Right cardiac atrium (tissue), 5 donors: ENCODE measurements at regions not wholly inside any gene's neighbourhood (a gene's known extent, or its start where the extent isn't known, plus 50 kb on each side); places are given as distances from the start of the nearest gene placed in this dataset.
A peak's percentile ranks its signal among the peaks of the same experiment; 100 is the strongest.

Source experiments
- ATAC-seq, 2 donors: fragments of 200-7000 bp; cut with Tn5 transposase; one replicate each; pipeline versions ENCODE4 v1.8.0 to v1.9.1; 2020; ENCODE audit warnings: moderate library complexity in 2 of 2, mild to moderate bottlenecking in 1 of 2
- DNase-seq, 3 donors: peaks; one replicate each; pipeline ENCODE4 v3.0.0-alpha.2; 2020
- H3K27ac ChIP-seq: one replicate; pipeline ENCODE4 v1.5.1; 2013; ENCODE audit warnings: mild to moderate bottlenecking, low read length, control low read depth, moderate library complexity
- H3K27me3 ChIP-seq: one replicate; pipeline ENCODE4 v1.6.1; 2013; ENCODE audit not compliant: control insufficient read depth, insufficient read depth
- H3K4me1 ChIP-seq: one replicate; pipeline ENCODE4 v1.6.1; 2013; ENCODE audit warnings: low read length; ENCODE audit not compliant: control insufficient read depth, insufficient read depth
- H3K4me3 ChIP-seq: one replicate; pipeline ENCODE4 v1.5.1; 2013; ENCODE audit warnings: low read length, control low read depth
- H3K9me3 ChIP-seq: one replicate; pipeline ENCODE4 v1.6.1; 2013; ENCODE audit warnings: low read length; ENCODE audit not compliant: control insufficient read depth
- WGBS: extraction: QIAGEN DNeasy Blood & Tissue Kit; methylation state at CpG from one replicate; pipeline ENCODE4 v1.1.7; 2013; 5-methylcytosine and 5-hydroxymethylcytosine counted together
- intact Hi-C, 4 donors: fragments of 100-400 bp; cut with DNase I; formaldehyde crosslinking; loops; one replicate each; pipeline versions ENCODE4 v1.11.0 to v1.14.0; 2022 to 2023
- donor health status: healthy with polysubstance abuse.
- donor health status: DM: no; HTN: yes; CAD: no.
- donor health status: DM: no; HTN: no; CAD: no.
- donor health status: DM: no; HTN: yes; CAD: no; lungs with severe emphysema.
- donor health status: DM: yes; HTN: yes; CAD: no.

GRCh38 chr6:1129131-1129530 is 182.8 kb upstream of the FOXQ1 start:
- ATAC-seq (peak in 1 of 2 donors; percentile 32), DNase-seq (no peak)
- H3K9me3 ChIP-seq, result no peaks in the 10 kb centered on the region
- H3K27ac ChIP-seq, result no peak overlapping the region
- H3K4me1 ChIP-seq, result no peaks in the 10 kb centered on the region
- intact Hi-C loops, result no loop called here
- no peak overlapping the region for H3K4me3 ChIP-seq
- no peaks in the 10 kb centered on the region for H3K27me3 ChIP-seq
- 60% methylated on average over 8 of the region's 8 CpGs for WGBS

- ATAC-seq (no peak), DNase-seq (no peak)
- no peaks in the 10 kb centered on the region for H3K9me3 ChIP-seq
- 86% methylated on average over 12 of the region's 12 CpGs for WGBS
- H3K27me3 ChIP-seq, result no peaks in the 10 kb centered on the region
- intact Hi-C loops, result no loop called here
- H3K4me1 ChIP-seq, result no peaks in the 10 kb centered on the region
- no peak overlapping the region for H3K27ac ChIP-seq
- no peak overlapping the region for H3K4me3 ChIP-seq
Observed at GRCh38 chr6:1127597-1128288, 184.2 kb upstream of the FOXQ1 start.

GRCh38 chr6:1127129-1127528 is 184.8 kb upstream of the FOXQ1 start:
- 92% methylated on average over 9 of the region's 9 CpGs for WGBS
- ATAC-seq, result no peak
- Histone ChIP-seq H3K27ac (no peak overlapping the region), H3K9me3 (no peaks in the 10 kb centered on the region), H3K4me3 (no peak overlapping the region), H3K27me3 (no peaks in the 10 kb centered on the region), H3K4me1 (no peaks in the 10 kb centered on the region)
- no peak for DNase-seq
- intact Hi-C loops, result no loop called here

- no peaks in the 10 kb centered on the region for H3K27me3 ChIP-seq
- H3K4me1 ChIP-seq, result no peaks in the 10 kb centered on the region
- no peak overlapping the region for H3K4me3 ChIP-seq
- WGBS, result 88% methylated on average over 7 of the region's 7 CpGs
- intact Hi-C loops, result no loop called here
- no peak for ATAC-seq
- H3K9me3 ChIP-seq, result no peaks in the 10 kb centered on the region
- H3K27ac ChIP-seq, result no peak overlapping the region
- no peak for DNase-seq
Observed at GRCh38 chr6:1126036-1126435, 185.9 kb upstream of the FOXQ1 start.

- no peak overlapping the region for H3K27ac ChIP-seq
- intact Hi-C loops, result no loop called here
- DNase-seq (no peak), ATAC-seq (no peak)
- WGBS, result 91% methylated on average over 8 of the region's 8 CpGs
- no peaks in the 10 kb centered on the region for H3K9me3 ChIP-seq
- H3K27me3 ChIP-seq, result no peaks in the 10 kb centered on the region
- H3K4me3 ChIP-seq, result no peak overlapping the region
- no peaks in the 10 kb centered on the region for H3K4me1 ChIP-seq
Observed at GRCh38 chr6:1125297-1125696, 186.6 kb upstream of the FOXQ1 start.

- DNase-seq (no peak), ATAC-seq (no peak)
- no peak overlapping the region for H3K4me3 ChIP-seq
- H3K27me3 ChIP-seq, result no peaks in the 10 kb centered on the region
- intact Hi-C loops, result no loop called here
- H3K9me3 ChIP-seq, result no peaks in the 10 kb centered on the region
- no peaks in the 10 kb centered on the region for H3K4me1 ChIP-seq
- 74% methylated on average over 6 of the region's 6 CpGs for WGBS
- no peak overlapping the region for H3K27ac ChIP-seq
Observed at GRCh38 chr6:1124885-1125284, 187.0 kb upstream of the FOXQ1 start.

- ATAC-seq (no peak), DNase-seq (no peak)
- no peak overlapping the region for H3K27ac ChIP-seq
- intact Hi-C loops, result no loop called here
- 78% methylated on average over 5 of the region's 5 CpGs for WGBS
- no peaks in the 10 kb centered on the region for H3K9me3 ChIP-seq
- H3K4me3 ChIP-seq, result no peak overlapping the region
- H3K4me1 ChIP-seq, result no peaks in the 10 kb centered on the region
- H3K27me3 ChIP-seq, result no peaks in the 10 kb centered on the region
Observed at GRCh38 chr6:1123386-1124375, 188.2 kb upstream of the FOXQ1 start.

- DNase-seq (no peak), ATAC-seq (no peak)
- 84% methylated on average over 4 of the region's 4 CpGs for WGBS
- intact Hi-C loops, result no loop called here
- H3K27me3 ChIP-seq, result no peaks in the 10 kb centered on the region
- no peaks in the 10 kb centered on the region for H3K4me1 ChIP-seq
- no peaks in the 10 kb centered on the region for H3K9me3 ChIP-seq
- H3K27ac ChIP-seq, result no peak overlapping the region
- H3K4me3 ChIP-seq, result no peak overlapping the region
Observed at GRCh38 chr6:1122083-1122482, 189.8 kb upstream of the FOXQ1 start.

GRCh38 chr6:1118287-1118647 is 193.6 kb upstream of the FOXQ1 start:
- Histone ChIP-seq H3K9me3 (no peaks in the 10 kb centered on the region), H3K27me3 (no peaks in the 10 kb centered on the region), H3K27ac (no peak overlapping the region), H3K4me3 (no peak overlapping the region), H3K4me1 (no peaks in the 10 kb centered on the region)
- ATAC-seq (no peak), DNase-seq (no peak)
- 39% methylated on average over 2 of the region's 2 CpGs for WGBS
- intact Hi-C loops, result no loop called here

- intact Hi-C loops, result no loop called here
- no peaks in the 10 kb centered on the region for H3K27me3 ChIP-seq
- H3K4me3 ChIP-seq, result no peak overlapping the region
- H3K27ac ChIP-seq, result no peak overlapping the region
- ATAC-seq, result no peak
- WGBS, result 58% methylated on average over 6 of the region's 6 CpGs
- DNase-seq, result no peak
- H3K4me1 ChIP-seq, result no peaks in the 10 kb centered on the region
- H3K9me3 ChIP-seq, result no peaks in the 10 kb centered on the region
Observed at GRCh38 chr6:1117530-1118286, 194.2 kb upstream of the FOXQ1 start.

GRCh38 chr6:1116149-1116548 is 195.7 kb upstream of the FOXQ1 start:
- Histone ChIP-seq H3K4me1 (no peaks in the 10 kb centered on the region), H3K4me3 (no peak overlapping the region), H3K27ac (no peak overlapping the region), H3K9me3 (no peaks in the 10 kb centered on the region), H3K27me3 (no peaks in the 10 kb centered on the region)
- DNase-seq, result no peak
- intact Hi-C loops, result no loop called here
- WGBS, result 89% methylated on average over 3 of the region's 3 CpGs
- ATAC-seq, result no peak
